GM12878 (cell line): ENCODE measurements at regions not wholly inside any gene's neighbourhood (a gene's known extent, or its start where the extent isn't known, plus 50 kb on each side); places are given as distances from the start of the nearest gene placed in this dataset.

Experiments used
- ATAC-seq: fragments of 200-7000 bp; cut with Tn5 transposase; 3 replicates; pipeline ENCODE4 v1.9.1; 2020; ENCODE audit warnings: mild to moderate bottlenecking, moderate library complexity
- BruUV-seq: library from RNA; stranded (reverse); fragments of 400-500 nt; replicated peaks from 2 replicates; lab custom pipeline; 2021; lab: Mats Ljungman, UMichigan
- CTCF ChIA-PET: fragments of 300-600 bp; sonication (Branson Sonifier 250); formaldehyde crosslinking; extraction: SDS; loops from one replicate; lab custom pipeline; 2021; ENCODE audit warnings: inconsistent platforms; lab: Yijun Ruan, JAX
- POLR2A ChIA-PET: fragments of 350-600 bp; formaldehyde crosslinking; extraction: SDS; loops from one replicate; lab custom pipeline; 2021; ENCODE audit warnings: inconsistent platforms; lab: Charles Lee
- RAD21 ChIA-PET: fragments of 300-600 bp; sonication (Branson Sonifier 250); formaldehyde crosslinking; loops from one replicate; lab custom pipeline; 2023; ENCODE audit warnings: antibody characterized with exemption; ENCODE audit not compliant: unreplicated experiment; lab: Charles Lee
- SMC1A ChIA-PET: fragments of 300-600 bp; sonication (Branson Sonifier 250); formaldehyde crosslinking; loops from one replicate; lab custom pipeline; 2023; ENCODE audit not compliant: unreplicated experiment, uncharacterized antibody; lab: Charles Lee
- DNase-seq: peaks from one replicate; pipeline ENCODE4 v3.0.0-alpha.2; 2011; ENCODE audit warnings: low read depth, low spot score
- FAIRE-seq: peaks from 3 replicates; lab custom pipeline; 2011; peaks lifted over from hg19 to GRCh38; lab: Jason Lieb, UNC
- H2AFZ ChIP-seq: 2 replicates; pipeline ENCODE4 v1.6.0; 2011; ENCODE audit warnings: low read depth, low read length, control low read depth; ENCODE audit not compliant: control insufficient read depth
- H3K27ac ChIP-seq: 2 replicates; pipeline ENCODE4 v1.5.1; 2011; ENCODE audit warnings: control low read depth; ENCODE audit not compliant: control insufficient read depth, insufficient read depth
- H3K27me3 ChIP-seq, 2 experiments: replicated peaks in 1 of 2; 2 replicates each; pipeline versions ENCODE4 v1.6.0 to v1.6.1; 2011; ENCODE audit warnings: low read length in 1 of 2; ENCODE audit not compliant: control insufficient read depth in 2 of 2, insufficient read depth in 2 of 2
- H3K36me3 ChIP-seq, 2 experiments: 2 replicates each; pipeline ENCODE4 v1.5.1; 2011; ENCODE audit warnings: low read length in 1 of 2; ENCODE audit not compliant: control insufficient read depth in 2 of 2, insufficient read depth in 2 of 2
- H3K4me1 ChIP-seq: 2 replicates; pipeline ENCODE4 v1.6.1; 2011; ENCODE audit warnings: mild to moderate bottlenecking, low read length, moderate library complexity, mixed read lengths; ENCODE audit not compliant: control insufficient read depth, insufficient read depth
- H3K4me2 ChIP-seq: 2 replicates; pipeline ENCODE4 v1.6.0; 2011; ENCODE audit warnings: control low read depth; ENCODE audit not compliant: control insufficient read depth, insufficient read depth
- H3K4me3 ChIP-seq: fragments of 200-600 bp; sonication (generic); 2 replicates; pipeline ENCODE4 v1.5.1; 2016
- H3K79me2 ChIP-seq: 2 replicates; pipeline ENCODE4 v1.6.0; 2011; ENCODE audit warnings: low read length; ENCODE audit not compliant: control insufficient read depth, insufficient read depth
- H3K9ac ChIP-seq: 2 replicates; pipeline ENCODE4 v1.8.0; 2011; ENCODE audit warnings: low read length, control low read depth, mixed read lengths; ENCODE audit not compliant: control insufficient read depth, insufficient read depth
- H3K9me3 ChIP-seq: replicated peaks from 3 replicates; pipeline ENCODE4 v1.5.1; 2011; ENCODE audit warnings: mild to moderate bottlenecking, low read length; ENCODE audit not compliant: control insufficient read depth, insufficient read depth
- H4K20me1 ChIP-seq: 2 replicates; pipeline ENCODE4 v1.6.0; 2011; ENCODE audit not compliant: control insufficient read depth, insufficient read depth
- BRCA1 ChIP-seq: IDR thresholded peaks from 2 replicates; pipeline ENCODE4 v1.6.1; 2011; ENCODE audit warnings: low read depth, low read length, improper control_type of control experiment
- CEBPZ ChIP-seq: fragments of 150-350 bp; IDR thresholded peaks from 2 replicates; pipeline ENCODE4 v1.6.1; 2016; ENCODE audit warnings: low read depth, low read length
- CUX1 ChIP-seq: IDR thresholded peaks from 2 replicates; pipeline ENCODE4 v1.6.1; 2012; ENCODE audit warnings: improper control_type of control experiment, low read depth, low read length; ENCODE audit not compliant: insufficient replicate concordance
- ESRRA ChIP-seq: IDR thresholded peaks from 2 replicates; pipeline ENCODE4 v1.6.1; 2012; ENCODE audit warnings: mild to moderate bottlenecking, low read length, improper control_type of control experiment
- GATAD2B ChIP-seq: fragments of 450-650 bp; conservative IDR thresholded peaks from 2 replicates; pipeline ENCODE4 v1.6.1; 2017; ENCODE audit warnings: low read depth, mild to moderate bottlenecking, moderate library complexity
- MLLT1 ChIP-seq: fragments of 450-650 bp; IDR thresholded peaks from 2 replicates; pipeline ENCODE4 v1.6.1; 2016; ENCODE audit warnings: mild to moderate bottlenecking
- NKRF ChIP-seq: fragments of 450-650 bp; conservative IDR thresholded peaks from 2 replicates; pipeline ENCODE4 v1.6.1; 2017; ENCODE audit warnings: mild to moderate bottlenecking, moderate library complexity
- STAT3 ChIP-seq: IDR thresholded peaks from 2 replicates; pipeline ENCODE4 v1.6.1; 2011; ENCODE audit warnings: low read depth, low read length, improper control_type of control experiment
- TBL1XR1 ChIP-seq: IDR thresholded peaks from 2 replicates; pipeline ENCODE4 v1.6.1; 2012; ENCODE audit warnings: low read depth, low read length, improper control_type of control experiment
- ZNF24 ChIP-seq: fragments of 450-650 bp; IDR thresholded peaks from 2 replicates; pipeline ENCODE4 v1.6.1; 2017; ENCODE audit warnings: antibody characterized with exemption, mild to moderate bottlenecking
- WGBS: methylation state at CpG from one replicate; pipeline ENCODE4 v1.1.6; 2016; ENCODE audit warnings: low lambda C conversion rate; ENCODE audit not compliant: insufficient replicate concordance, insufficient coverage; ENCODE audit errors: missing lambda C conversion rate; 5-methylcytosine and 5-hydroxymethylcytosine counted together
- in situ Hi-C: fragments of 300-500 bp; cut with MboI; formaldehyde crosslinking; loops from 9 replicates; pipeline ENCODE4 v1.14.3; 2018; ENCODE audit warnings: mixed read lengths
- intact Hi-C: fragments of 100-400 bp; cut with micrococcal nuclease; formaldehyde crosslinking; loops from one replicate; pipeline ENCODE4 v1.14.2; 2022; ENCODE audit not compliant: unreplicated experiment

- Histone ChIP-seq H3K79me2 (no peaks in the 10 kb centered on the region), H3K27ac (no peak overlapping the region), H2AFZ (no peak overlapping the region), H3K9ac (no peak overlapping the region), H3K4me1 (no peaks in the 10 kb centered on the region), H3K4me2 (no peak overlapping the region), H3K27me3 (no peaks in the 10 kb centered on the region), H3K9me3 (peaks cover 2% of the 10 kb centered on the region; the same call in 1 of the 3 replicates), H3K36me3 (no peaks in the 10 kb centered on the region), H4K20me1 (no peaks in the 10 kb centered on the region), H3K4me3 (no peak overlapping the region)
- in situ Hi-C loops = no loop called here
- CTCF ChIA-PET = interaction anchor here (1.1 to 1.7 kb wide), 3 partner anchors 32 to 161 kb away, joined by 3 to 7 read pairs (median 3); no protein-coding TSS in a partner anchor
- ATAC-seq = no peak
- RAD21 ChIA-PET = interaction anchor here (1.9 kb wide), 1 partner anchor 157 kb away, joined by 9 read pairs; the partner anchor contains the start of gene FUT8
- no peak for FAIRE-seq
- WGBS = 98% methylated on average over 5 of the region's 5 CpGs
- DNase-seq = no peak
- POLR2A ChIA-PET = no interaction called here
- BruUV-seq = no TSS peak
- TF ChIP-seq ESRRA = no peak
- TF ChIP-seq NKRF = no peak
- no peak for TF ChIP-seq CUX1
- no peak for TF ChIP-seq TBL1XR1
- no peak for TF ChIP-seq CEBPZ
- no peak for TF ChIP-seq BRCA1
- no peak for TF ChIP-seq STAT3
- no peak for TF ChIP-seq ZNF24
- TF ChIP-seq MLLT1 = no peak
- TF ChIP-seq GATAD2B = no peak
- intact Hi-C loops = no loop called here
- SMC1A ChIA-PET = interaction anchor here (0.6 kb wide), 1 partner anchor 59 kb away, joined by 3 read pairs; no protein-coding TSS in a partner anchor
Observed at GRCh38 chr14:65255029-65255545, 152.8 kb upstream of the MAX start.
